HepG2 (cell line): ENCODE measurements at regions not wholly inside any gene's neighbourhood (a gene's known extent, or its start where the extent isn't known, plus 50 kb on each side); places are given as distances from the start of the nearest gene placed in this dataset.

ENCODE experiments used
- EHMT2 ChIP-seq: fragments of 200-600 bp; sonication (generic); IDR thresholded peaks from 2 replicates; pipeline ENCODE4 v1.7.0; 2017; ENCODE audit warnings: antibody characterized with exemption, low read depth, low read length, borderline replicate concordance
- HDAC1 ChIP-seq: sonication (generic); formaldehyde crosslinking; IDR thresholded peaks from 2 replicates; pipeline ENCODE4 v1.5.1; 2020; ENCODE audit warnings: mild to moderate bottlenecking, missing genetic modification reagents
- HDAC6 ChIP-seq: fragments of 200-600 bp; sonication (generic); IDR thresholded peaks from 2 replicates; pipeline ENCODE4 v1.7.0; 2017; ENCODE audit warnings: mild to moderate bottlenecking, antibody characterized with exemption, low read length, low read depth
- HNF4G ChIP-seq, 2 experiments: sonication (generic) in 1 of 2; formaldehyde crosslinking in 1 of 2; IDR thresholded peaks; 2 replicates each; pipeline versions ENCODE4 v1.4.0 to v1.6.1; 2011 to 2020; ENCODE audit warnings: borderline replicate concordance in 2 of 2, low read depth in 2 of 2, mild to moderate bottlenecking in 2 of 2, low read length in 1 of 2, missing genetic modification reagents in 1 of 2, moderate library complexity in 1 of 2
- MNT ChIP-seq: fragments of 450-650 bp; IDR thresholded peaks from 2 replicates; pipeline ENCODE4 v1.6.1; 2016
- ONECUT2 ChIP-seq: sonication (generic); formaldehyde crosslinking; IDR thresholded peaks from 2 replicates; pipeline ENCODE4 v1.4.0; 2020; ENCODE audit warnings: missing genetic modification reagents
- RXRB ChIP-seq: IDR thresholded peaks from 2 replicates; pipeline ENCODE4 v1.6.1; 2016; ENCODE audit warnings: borderline replicate concordance, missing genetic modification reagents, missing compliant biosample characterization
- SMAD3 ChIP-seq: sonication (generic); formaldehyde crosslinking; IDR thresholded peaks from 2 replicates; pipeline ENCODE4 v1.4.0; 2020; ENCODE audit warnings: missing genetic modification reagents
- THAP7 ChIP-seq: sonication (generic); formaldehyde crosslinking; IDR thresholded peaks from 2 replicates; pipeline ENCODE4 v1.8.1; 2023; ENCODE audit warnings: mild to moderate bottlenecking, missing genetic modification reagents
- TMF1 ChIP-seq: sonication (generic); formaldehyde crosslinking; IDR thresholded peaks from 2 replicates; pipeline ENCODE4 v1.8.1; 2022; ENCODE audit warnings: low read depth, missing genetic modification reagents
- USF2 ChIP-seq, 2 experiments: sonication (generic) in 1 of 2; formaldehyde crosslinking in 1 of 2; IDR thresholded peaks; 2 replicates each; pipeline versions ENCODE4 v1.5.1 to v1.6.1; 2011 to 2020; ENCODE audit warnings: borderline replicate concordance in 1 of 2, low read depth in 1 of 2, low read length in 1 of 2, mild to moderate bottlenecking in 1 of 2, missing genetic modification reagents in 1 of 2, moderate library complexity in 1 of 2
- XBP1 ChIP-seq: sonication (generic); formaldehyde crosslinking; IDR thresholded peaks from 2 replicates; pipeline ENCODE4 v1.5.0; 2020; ENCODE audit warnings: missing genetic modification reagents
- ZFP90 ChIP-seq: sonication (generic); formaldehyde crosslinking; IDR thresholded peaks from 2 replicates; pipeline ENCODE4 v1.8.0; 2022; ENCODE audit warnings: missing genetic modification reagents, mild to moderate bottlenecking, inconsistent platforms, borderline replicate concordance
- ZNF589 ChIP-seq: sonication (generic); formaldehyde crosslinking; conservative IDR thresholded peaks from 2 replicates; pipeline ENCODE4 v1.8.0; 2022; ENCODE audit warnings: mild to moderate bottlenecking, moderate library complexity, missing genetic modification reagents
- ZNF713 ChIP-seq: sonication (generic); formaldehyde crosslinking; IDR thresholded peaks from 2 replicates; pipeline ENCODE4 v1.4.0; 2020; ENCODE audit warnings: mild to moderate bottlenecking, missing genetic modification reagents
- ZNF816 ChIP-seq: sonication (generic); formaldehyde crosslinking; IDR thresholded peaks from 2 replicates; pipeline ENCODE4 v1.8.0; 2022; ENCODE audit warnings: missing genetic modification reagents, mild to moderate bottlenecking, borderline replicate concordance

GRCh38 chr6:113642001-113642713 lies 215.0 kb upstream of the MARCKS start (continued):
- TF ChIP-seq USF2 (IDR thresholded peaks at IDR 0.05; ENCODE audit: low read depth, low read length) (no peak), USF2 (CRISPR knock-in tag; IDR thresholded peaks at IDR 0.05; ENCODE audit: borderline replicate concordance) (0 out of 2 replicates have a peak, but pooled peaks have one; percentile 37), MNT (no peak), HDAC6 (no peak), ZNF713 (CRISPR knock-in tag) (no peak), HDAC1 (no peak), HNF4G (IDR thresholded peaks at IDR 0.05; ENCODE audit: borderline replicate concordance, low read depth, low read length) (no peak), HNF4G (CRISPR knock-in tag; IDR thresholded peaks at IDR 0.05; ENCODE audit: borderline replicate concordance, low read depth) (no peak), SMAD3 (CRISPR knock-in tag) (no peak), ONECUT2 (0 out of 2 replicates have a peak, but pooled peaks have one; percentile 40), RXRB (CRISPR knock-in tag) (no peak), THAP7 (CRISPR knock-in tag) (no peak), TMF1 (CRISPR knock-in tag) (no peak), ZNF816 (CRISPR knock-in tag) (no peak), XBP1 (CRISPR knock-in tag) (no peak), ZNF589 (CRISPR knock-in tag) (no peak), ZFP90 (no peak), EHMT2 (peak; percentile 83)
